ENCODE measurements at regions not wholly inside any gene's neighbourhood (a gene's known extent, or its start where the extent isn't known, plus 50 kb on each side); places are given as distances from the start of the nearest gene placed in this dataset.

DNA sequence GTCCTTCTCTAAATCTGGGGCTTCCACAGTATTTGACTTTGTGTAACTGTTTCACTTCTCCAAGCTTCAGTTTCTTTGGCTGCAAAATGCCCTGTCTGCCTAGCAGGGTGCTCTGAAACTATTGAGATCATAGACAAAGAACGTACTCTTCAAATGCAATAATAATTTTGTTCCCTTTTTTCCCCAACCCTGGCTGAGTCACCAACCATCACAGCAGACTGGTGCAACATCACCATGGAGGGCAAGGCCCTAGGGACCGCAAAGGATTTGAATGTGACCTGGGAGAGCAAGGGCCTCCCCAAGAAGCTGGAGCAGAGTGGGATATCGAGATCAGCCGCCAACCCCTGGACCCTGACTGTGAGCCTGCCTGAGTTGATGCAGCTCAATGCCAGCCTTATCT lies 115.0 kb downstream of the FCRL5 start:
- TF ChIP-seq POLR2AphosphoS5 (IDR thresholded peaks at IDR 0.05; ENCODE audit: low read depth, low read length) = no peak
- no peak for TF ChIP-seq EZH2 (IDR thresholded peaks at IDR 0.05)
- no peak for TF ChIP-seq POLR2A (IDR thresholded peaks at IDR 0.05; ENCODE audit: borderline replicate concordance, extremely low read depth, insufficient read depth, insufficient read length)
- no peak for TF ChIP-seq EGR1 (IDR thresholded peaks at IDR 0.05; ENCODE audit: low read depth)
- TF ChIP-seq, protein P1, sequence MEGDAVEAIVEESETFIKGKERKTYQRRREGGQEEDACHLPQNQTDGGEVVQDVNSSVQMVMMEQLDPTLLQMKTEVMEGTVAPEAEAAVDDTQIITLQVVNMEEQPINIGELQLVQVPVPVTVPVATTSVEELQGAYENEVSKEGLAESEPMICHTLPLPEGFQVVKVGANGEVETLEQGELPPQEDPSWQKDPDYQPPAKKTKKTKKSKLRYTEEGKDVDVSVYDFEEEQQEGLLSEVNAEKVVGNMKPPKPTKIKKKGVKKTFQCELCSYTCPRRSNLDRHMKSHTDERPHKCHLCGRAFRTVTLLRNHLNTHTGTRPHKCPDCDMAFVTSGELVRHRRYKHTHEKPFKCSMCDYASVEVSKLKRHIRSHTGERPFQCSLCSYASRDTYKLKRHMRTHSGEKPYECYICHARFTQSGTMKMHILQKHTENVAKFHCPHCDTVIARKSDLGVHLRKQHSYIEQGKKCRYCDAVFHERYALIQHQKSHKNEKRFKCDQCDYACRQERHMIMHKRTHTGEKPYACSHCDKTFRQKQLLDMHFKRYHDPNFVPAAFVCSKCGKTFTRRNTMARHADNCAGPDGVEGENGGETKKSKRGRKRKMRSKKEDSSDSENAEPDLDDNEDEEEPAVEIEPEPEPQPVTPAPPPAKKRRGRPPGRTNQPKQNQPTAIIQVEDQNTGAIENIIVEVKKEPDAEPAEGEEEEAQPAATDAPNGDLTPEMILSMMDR (IDR thresholded peaks at IDR 0.05 in 2 of 3, conservative IDR thresholded peaks at IDR 0.05 in 1 of 3; ENCODE audit: borderline replicate concordance in 1 of 3, insufficient read depth in 1 of 3, low read depth in 2 of 3, low read length in 2 of 3) = no peak
- no peak for TF ChIP-seq ELF1 (IDR thresholded peaks at IDR 0.05; ENCODE audit: borderline replicate concordance, low read depth)
- TF ChIP-seq RAD21 (IDR thresholded peaks at IDR 0.05; ENCODE audit: low read depth) = no peak
- TF ChIP-seq, protein P2, sequence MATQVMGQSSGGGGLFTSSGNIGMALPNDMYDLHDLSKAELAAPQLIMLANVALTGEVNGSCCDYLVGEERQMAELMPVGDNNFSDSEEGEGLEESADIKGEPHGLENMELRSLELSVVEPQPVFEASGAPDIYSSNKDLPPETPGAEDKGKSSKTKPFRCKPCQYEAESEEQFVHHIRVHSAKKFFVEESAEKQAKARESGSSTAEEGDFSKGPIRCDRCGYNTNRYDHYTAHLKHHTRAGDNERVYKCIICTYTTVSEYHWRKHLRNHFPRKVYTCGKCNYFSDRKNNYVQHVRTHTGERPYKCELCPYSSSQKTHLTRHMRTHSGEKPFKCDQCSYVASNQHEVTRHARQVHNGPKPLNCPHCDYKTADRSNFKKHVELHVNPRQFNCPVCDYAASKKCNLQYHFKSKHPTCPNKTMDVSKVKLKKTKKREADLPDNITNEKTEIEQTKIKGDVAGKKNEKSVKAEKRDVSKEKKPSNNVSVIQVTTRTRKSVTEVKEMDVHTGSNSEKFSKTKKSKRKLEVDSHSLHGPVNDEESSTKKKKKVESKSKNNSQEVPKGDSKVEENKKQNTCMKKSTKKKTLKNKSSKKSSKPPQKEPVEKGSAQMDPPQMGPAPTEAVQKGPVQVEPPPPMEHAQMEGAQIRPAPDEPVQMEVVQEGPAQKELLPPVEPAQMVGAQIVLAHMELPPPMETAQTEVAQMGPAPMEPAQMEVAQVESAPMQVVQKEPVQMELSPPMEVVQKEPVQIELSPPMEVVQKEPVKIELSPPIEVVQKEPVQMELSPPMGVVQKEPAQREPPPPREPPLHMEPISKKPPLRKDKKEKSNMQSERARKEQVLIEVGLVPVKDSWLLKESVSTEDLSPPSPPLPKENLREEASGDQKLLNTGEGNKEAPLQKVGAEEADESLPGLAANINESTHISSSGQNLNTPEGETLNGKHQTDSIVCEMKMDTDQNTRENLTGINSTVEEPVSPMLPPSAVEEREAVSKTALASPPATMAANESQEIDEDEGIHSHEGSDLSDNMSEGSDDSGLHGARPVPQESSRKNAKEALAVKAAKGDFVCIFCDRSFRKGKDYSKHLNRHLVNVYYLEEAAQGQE (IDR thresholded peaks at IDR 0.05; ENCODE audit: low read depth) = no peak
- TF ChIP-seq CEBPB (IDR thresholded peaks at IDR 0.05; ENCODE audit: low read depth) = no peak
